Hematopoietic multipotent progenitor cell (in vitro differentiated cells): ENCODE measurements at regions not wholly inside any gene's neighbourhood (a gene's known extent, or its start where the extent isn't known, plus 50 kb on each side); places are given as distances from the start of the nearest gene placed in this dataset.

Experiments
- DNase-seq, 3 donors: peaks; one replicate each; pipeline ENCODE4 v3.0.0-alpha.2; 2011 to 2015; ENCODE audit warnings: low read depth in 2 of 3, low spot score in 2 of 3

DNA sequence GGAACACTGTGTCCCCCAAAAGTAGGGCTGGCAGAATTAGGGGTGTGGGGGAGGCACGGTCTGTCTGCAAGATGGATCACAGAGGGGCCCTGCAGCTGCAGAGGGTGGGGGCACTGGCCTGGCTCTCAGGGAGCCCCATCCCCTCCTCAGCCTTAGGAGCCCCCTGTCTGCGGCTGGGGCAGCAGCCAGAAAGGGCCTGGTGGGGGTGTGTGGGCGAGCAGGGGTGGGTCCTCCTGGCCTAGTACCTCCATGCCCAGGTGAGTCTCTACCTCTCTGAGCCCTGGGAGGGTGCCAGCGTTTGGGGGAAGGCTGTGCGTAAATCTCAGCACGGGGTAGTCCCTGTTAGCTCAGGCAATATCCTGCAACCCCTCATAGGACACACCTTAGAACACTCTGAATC lies 280.5 kb upstream of the PPP2R2D start:
- no peak for DNase-seq

- DNase-seq, result no peak
Measured at GRCh38 chr10:131620904-131621303, 279.9 kb upstream of the PPP2R2D start.

- no peak for DNase-seq
Measured at GRCh38 chr10:131621784-131622624, 278.8 kb upstream of the PPP2R2D start.

GRCh38 chr10:131625041-131625440 lies 275.8 kb upstream of the PPP2R2D start:
- DNase-seq, result no peak

GRCh38 chr10:131626274-131626673 lies 274.5 kb upstream of the PPP2R2D start:
- DNase-seq, result no peak

GRCh38 chr10:131629026-131629770 lies 271.6 kb upstream of the PPP2R2D start:
- DNase-seq, result no peak

DNA sequence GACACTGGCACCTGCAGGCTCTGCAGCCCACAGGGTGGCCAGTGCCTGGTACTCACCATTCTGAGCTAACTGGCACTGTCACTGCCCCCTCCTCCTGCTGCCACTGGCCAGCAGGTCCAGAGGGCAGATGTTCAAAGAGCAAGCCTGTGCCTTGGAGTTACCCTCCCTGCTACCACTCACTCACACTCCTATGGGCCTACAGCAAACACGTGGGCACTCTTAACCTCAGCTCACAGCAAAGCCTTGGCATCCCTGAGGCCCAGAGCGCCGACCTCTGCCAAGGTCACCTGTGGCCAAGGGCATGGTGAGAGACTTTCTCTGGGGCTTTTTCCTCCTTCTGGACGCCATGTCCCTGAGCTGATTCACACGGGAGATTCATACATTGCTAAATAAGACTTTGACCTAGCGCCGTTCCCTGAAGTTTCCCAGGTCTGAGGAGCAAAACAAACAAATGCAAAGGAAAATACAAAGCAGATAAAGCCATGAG lies 270.0 kb upstream of the PPP2R2D start:
- no peak for DNase-seq

- DNase-seq, result no peak
Measured at GRCh38 chr10:131631619-131632018, 269.2 kb upstream of the PPP2R2D start.

DNA sequence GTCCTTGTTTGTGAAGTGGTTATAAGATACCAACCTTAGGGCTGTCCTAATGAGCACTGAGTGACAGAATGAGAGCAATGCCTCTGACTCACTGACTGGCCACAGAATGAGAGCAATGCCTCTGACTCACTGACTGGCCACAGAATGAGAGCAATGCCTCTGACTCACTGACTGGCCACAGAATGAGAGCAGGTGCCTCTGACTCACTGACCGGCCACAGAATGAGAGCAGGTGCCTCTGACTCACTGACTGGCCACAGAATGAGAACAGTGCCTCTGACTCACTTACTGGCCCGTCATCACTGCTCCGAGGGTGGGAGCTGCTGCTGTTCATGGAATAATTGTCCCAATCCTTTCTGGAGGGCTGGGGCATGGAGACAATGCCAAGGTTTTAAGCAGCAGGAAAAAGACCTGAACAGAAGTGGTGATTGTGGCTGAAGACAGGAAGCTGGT lies 265.2 kb upstream of the PPP2R2D start:
- DNase-seq, result peak in 2 of 3 donors; percentile 6 to 21

- DNase-seq, result no peak
Measured at GRCh38 chr10:131636116-131636515, 264.7 kb upstream of the PPP2R2D start.

DNA sequence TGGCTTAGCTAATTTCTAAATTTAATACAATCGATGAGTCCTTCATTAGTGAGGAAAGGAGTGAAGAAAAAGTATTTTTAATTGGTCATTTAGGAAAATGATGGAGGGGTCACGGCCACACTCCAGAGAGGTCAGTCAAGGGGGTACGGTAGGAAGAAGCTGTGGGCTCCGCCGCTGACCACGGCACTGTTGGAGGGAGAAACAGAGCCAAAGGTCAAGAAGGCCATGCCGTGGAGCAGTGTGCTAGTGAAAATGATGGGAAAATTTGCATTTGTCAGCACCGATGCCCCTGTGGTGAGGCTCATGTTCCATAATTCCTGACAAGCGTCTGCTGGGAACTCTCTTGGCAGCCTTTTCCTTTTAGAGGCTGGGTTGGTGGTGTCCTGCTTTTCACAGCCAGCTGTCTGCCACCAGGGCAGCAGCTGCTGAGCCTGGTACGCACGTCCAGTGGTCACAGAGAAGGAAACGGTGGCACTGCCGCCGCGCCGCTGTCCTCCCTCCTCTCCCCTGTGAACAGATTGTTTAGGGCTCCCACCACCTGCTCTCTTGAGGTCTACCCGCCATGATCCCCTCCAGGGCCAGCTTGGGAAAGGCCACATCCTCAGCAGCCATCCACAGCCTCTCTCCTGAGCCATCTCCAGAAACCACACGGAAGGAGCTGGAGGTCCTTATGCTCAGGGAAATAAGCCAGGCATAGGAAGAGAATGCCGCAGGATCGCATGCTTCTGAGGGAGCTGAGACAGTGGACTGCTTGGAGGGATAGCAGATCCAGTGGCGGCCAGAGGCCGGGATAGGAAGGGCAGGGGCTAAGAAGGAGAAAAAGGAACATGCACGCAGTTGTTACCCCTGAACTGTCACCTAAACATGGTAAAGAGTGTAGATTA lies 263.7 kb upstream of the PPP2R2D start:
- no peak for DNase-seq

DNA sequence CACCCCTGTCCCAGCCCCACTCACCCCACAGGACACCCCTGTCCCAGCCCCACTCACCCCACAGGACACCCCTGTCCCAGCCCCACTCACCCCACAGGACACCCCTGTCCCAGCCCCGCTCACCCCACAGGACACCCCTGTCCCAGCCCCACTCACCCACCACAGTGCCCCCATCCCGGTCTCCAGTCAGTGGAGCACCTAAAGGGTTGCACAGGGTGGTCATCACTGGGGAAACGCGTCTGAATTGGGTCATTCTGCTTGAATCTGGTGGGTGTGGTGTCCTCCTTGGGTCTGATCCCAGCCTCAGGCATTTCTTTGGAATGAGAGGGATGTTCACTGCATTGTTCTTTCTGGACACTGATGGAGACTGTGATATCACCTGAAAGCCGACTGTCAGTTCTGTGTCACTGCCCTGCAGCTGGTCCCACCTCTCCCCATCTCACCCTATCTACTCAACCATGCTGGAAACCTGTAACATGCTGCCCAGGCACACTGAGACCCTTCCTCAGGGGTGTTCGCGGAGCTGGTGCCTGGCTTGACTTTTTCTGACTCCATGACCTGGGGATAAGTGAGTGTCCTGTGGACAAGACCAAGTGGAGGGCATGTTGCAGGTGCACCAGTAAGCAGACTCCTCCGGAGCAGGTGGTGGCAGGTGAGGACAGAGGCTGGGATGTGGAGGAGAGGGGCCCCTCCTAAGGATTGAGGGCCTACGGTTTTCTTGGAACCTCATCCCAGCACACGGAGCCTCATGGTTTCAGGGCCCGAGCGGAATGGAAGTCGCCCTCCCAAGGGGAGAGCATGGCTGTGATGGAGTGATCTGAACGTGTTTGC lies 262.5 kb upstream of the PPP2R2D start:
- DNase-seq, result no peak

- no peak for DNase-seq
Measured at GRCh38 chr10:131638880-131639278, 261.9 kb upstream of the PPP2R2D start.

DNA sequence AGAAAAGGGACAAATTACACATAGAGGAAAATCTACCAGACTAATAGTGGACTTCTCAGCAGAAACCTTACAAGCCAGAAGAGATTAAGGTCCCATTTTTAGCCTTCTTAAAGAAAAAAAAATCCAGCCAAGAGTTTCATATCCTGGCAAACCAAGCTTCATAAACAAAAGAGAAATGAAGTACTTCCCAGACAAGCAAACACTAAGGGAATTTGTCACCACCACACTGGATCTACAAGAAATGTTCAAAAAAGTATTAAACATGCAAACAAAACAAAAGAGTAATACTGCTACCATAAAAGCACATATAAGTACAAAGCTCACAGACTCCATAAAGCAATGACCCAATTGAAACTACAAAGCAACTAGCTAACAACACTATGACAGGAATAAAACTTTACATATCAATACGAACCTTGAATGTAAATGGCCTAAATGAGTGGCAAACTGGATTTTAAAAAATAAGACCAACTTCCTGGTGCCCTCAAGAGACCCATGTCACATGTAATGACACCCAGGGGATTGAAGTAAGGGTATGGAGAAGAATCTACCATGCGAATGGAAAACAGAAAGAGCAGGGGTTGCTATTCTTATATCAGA lies 260.7 kb upstream of the PPP2R2D start:
- DNase-seq, result no peak

DNA sequence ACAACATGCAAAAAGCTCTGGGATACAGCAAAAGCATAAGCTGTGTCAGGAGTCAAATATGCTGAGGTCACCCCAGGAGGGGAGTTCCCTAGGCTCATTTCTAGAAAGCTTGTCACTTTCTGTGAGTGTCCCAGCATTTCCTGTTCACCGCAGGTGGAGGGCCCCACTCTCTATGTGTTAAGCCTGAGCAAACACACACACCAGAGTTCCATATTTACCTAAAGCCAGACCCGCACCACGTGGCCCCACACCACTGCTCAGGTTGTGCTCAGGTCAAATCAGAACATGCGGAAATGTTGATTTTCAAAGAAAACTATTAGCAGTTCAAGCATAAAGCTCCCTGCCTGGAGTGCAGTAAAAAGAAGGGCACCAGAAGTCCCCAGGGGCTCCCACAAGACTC lies 259.6 kb upstream of the PPP2R2D start:
- DNase-seq, result no peak

DNA sequence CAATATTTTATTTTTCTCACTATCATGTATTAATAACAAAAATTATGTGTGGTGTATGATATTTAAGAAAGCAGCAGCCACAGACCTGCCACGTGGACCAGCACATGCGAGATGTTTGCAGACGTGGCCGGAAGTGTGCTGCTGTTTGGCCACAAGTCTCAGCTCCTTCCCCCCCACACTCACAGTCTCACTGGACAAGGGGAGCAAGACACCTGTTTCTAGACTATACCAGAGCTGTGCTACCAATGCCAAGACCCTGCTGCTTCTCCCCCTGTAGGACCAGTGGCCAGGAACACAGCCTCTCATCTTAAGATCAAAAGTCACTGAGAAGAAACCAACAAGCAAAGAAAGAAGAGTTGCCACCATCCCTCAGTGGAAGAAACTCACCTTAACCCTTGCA lies 258.9 kb upstream of the PPP2R2D start:
- no peak for DNase-seq

- no peak for DNase-seq
Measured at GRCh38 chr10:131642966-131643365, 257.8 kb upstream of the PPP2R2D start.

GRCh38 chr10:131644289-131644688 lies 256.5 kb upstream of the PPP2R2D start:
- no peak for DNase-seq

DNA sequence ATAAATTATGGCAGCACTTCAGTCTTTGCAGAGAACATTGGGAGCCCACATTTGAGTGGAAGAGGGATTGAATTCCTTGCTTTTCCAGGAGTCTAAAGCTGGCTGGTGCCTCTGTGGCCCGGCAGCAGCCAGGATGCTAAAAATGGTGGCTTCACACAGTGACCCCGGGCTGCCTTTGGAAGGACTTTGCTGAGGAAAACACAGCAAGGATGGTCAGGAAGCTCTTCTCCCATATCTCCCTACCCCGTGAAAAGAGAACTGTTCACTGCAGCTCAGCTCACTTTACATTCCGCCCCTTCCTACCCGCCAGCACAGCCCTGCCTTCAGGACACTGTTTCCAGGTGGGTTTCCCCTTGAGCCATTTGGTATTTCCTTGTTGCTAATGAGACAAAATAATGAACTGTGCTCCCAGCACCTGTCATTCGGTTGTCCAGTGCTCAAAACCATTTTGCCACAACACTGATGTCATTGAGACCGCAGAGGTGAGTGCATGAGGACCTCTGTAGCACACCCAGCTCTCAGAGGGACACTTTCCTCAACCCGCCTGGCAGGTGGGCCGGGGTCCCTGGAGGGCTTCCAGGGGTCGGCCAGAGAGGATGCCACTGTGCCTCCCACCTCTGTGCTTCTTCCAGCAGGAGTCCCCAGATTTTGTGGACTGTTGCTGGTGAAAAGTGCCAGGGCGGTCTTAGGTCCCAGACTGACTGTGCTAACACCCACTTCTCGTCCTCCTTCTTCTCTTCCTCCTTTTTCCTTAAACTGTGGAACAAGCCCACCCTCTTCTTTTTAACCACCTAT lies 255.7 kb upstream of the PPP2R2D start:
- no peak for DNase-seq
